HuH-7.5 (cell line): ENCODE measurements at regions not wholly inside any gene's neighbourhood (a gene's known extent, or its start where the extent isn't known, plus 50 kb on each side); places are given as distances from the start of the nearest gene placed in this dataset.

Experiments
- DNase-seq: peaks from one replicate; pipeline ENCODE4 v3.0.0; 2011; ENCODE audit warnings: low spot score

- DNase-seq, result peak; percentile 39
Observed at GRCh38 chr5:74916831-74917710, 50.9 kb upstream of the FAM169A start.
